Caco-2 (cell line): ENCODE measurements at regions not wholly inside any gene's neighbourhood (a gene's known extent, or its start where the extent isn't known, plus 50 kb on each side); places are given as distances from the start of the nearest gene placed in this dataset.

Experiments used
- BruUV-seq: library from RNA; stranded (reverse); fragments of 400-500 nt; replicated peaks from 2 replicates; lab custom pipeline; 2021; lab: Mats Ljungman, UMichigan
- CTCF ChIA-PET: fragments of 300-600 bp; sonication (Branson Sonifier 250); formaldehyde crosslinking; loops from one replicate; lab custom pipeline; 2022; ENCODE audit warnings: antibody characterized with exemption; lab: Charles Lee
- POLR2A ChIA-PET: fragments of 300-600 bp; sonication (Branson Sonifier 250); formaldehyde crosslinking; loops from one replicate; lab custom pipeline; 2022; ENCODE audit warnings: antibody characterized with exemption; lab: Charles Lee
- DNase-seq, 2 experiments: peaks; one replicate each; pipeline versions ENCODE4 v3.0.0 to v3.0.0-alpha.2; 2020 to 2022
- H3K27me3 ChIP-seq: replicated peaks from 2 replicates; pipeline ENCODE4 v1.6.0; 2011; ENCODE audit warnings: low read length; ENCODE audit not compliant: control insufficient read depth, insufficient read depth
- H3K36me3 ChIP-seq: 2 replicates; pipeline ENCODE4 v1.5.1; 2011; ENCODE audit warnings: low read length; ENCODE audit not compliant: control insufficient read depth, insufficient read depth
- H3K4me1 ChIP-seq: fragments of 250-450 bp; sonication (Bioruptor Pico); 2 replicates; pipeline ENCODE4 v1.5.1; 2020; ENCODE audit warnings: mild to moderate bottlenecking
- H3K4me3 ChIP-seq: 2 replicates; pipeline ENCODE4 v1.5.1; 2011; ENCODE audit warnings: low read depth, mild to moderate bottlenecking, control low read depth, low read length
- H3K9me3 ChIP-seq: fragments of 250-450 bp; sonication (Bioruptor Pico); 2 replicates; pipeline ENCODE4 v1.5.1; 2020; ENCODE audit warnings: mild to moderate bottlenecking, moderate library complexity
- H3K27ac Mint-ChIP-seq: one replicate; pipeline ENCODE4 v1.8.0; 2022; ENCODE audit warnings: mixed read lengths; ENCODE audit not compliant: unreplicated experiment
- H3K27me3 Mint-ChIP-seq: one replicate; pipeline ENCODE4 v1.8.0; 2022; ENCODE audit warnings: mixed read lengths; ENCODE audit not compliant: insufficient read depth, unreplicated experiment
- H3K36me3 Mint-ChIP-seq: one replicate; pipeline ENCODE4 v1.8.0; 2022; ENCODE audit warnings: mild to moderate bottlenecking, mixed read lengths; ENCODE audit not compliant: insufficient read depth, unreplicated experiment
- H3K4me1 Mint-ChIP-seq: one replicate; pipeline ENCODE4 v1.8.0; 2022; ENCODE audit warnings: low read depth, mixed read lengths; ENCODE audit not compliant: unreplicated experiment
- H3K4me3 Mint-ChIP-seq: one replicate; pipeline ENCODE4 v1.8.0; 2022; ENCODE audit warnings: mild to moderate bottlenecking, moderate library complexity, mixed read lengths; ENCODE audit not compliant: unreplicated experiment
- H3K9me3 Mint-ChIP-seq: one replicate; pipeline ENCODE4 v1.8.0; 2022; ENCODE audit warnings: mixed read lengths; ENCODE audit not compliant: unreplicated experiment
- CTCF ChIP-seq, 2 experiments: fragments of 200-600 bp in 1 of 2; IDR thresholded peaks; 1 replicate in 1 of 2; 2 replicates in 1 of 2; pipeline versions ENCODE4 v1.5.1 to v1.8.0; 2011 to 2022; ENCODE audit warnings: antibody characterized with exemption in 1 of 2, control low read depth in 1 of 2, inconsistent platforms in 1 of 2, low read depth in 1 of 2, low read length in 1 of 2, mild to moderate bottlenecking in 1 of 2, moderate library complexity in 1 of 2; ENCODE audit not compliant: insufficient read depth in 1 of 2, severe bottlenecking in 1 of 2, unreplicated experiment in 1 of 2
- intact Hi-C: fragments of 100-400 bp; cut with micrococcal nuclease; formaldehyde crosslinking; loops from one replicate; pipeline ENCODE4 v1.10.0; 2022; ENCODE audit not compliant: unreplicated experiment

GRCh38 chr2:222783592-222783991 lies 77.2 kb upstream of the ACSL3 start:
- ChIA-PET CTCF (interaction anchor here (0.6 to 1.2 kb wide), 2 partner anchors 85 to 120 kb away, joined by 4 read pairs; no protein-coding TSS in a partner anchor), POLR2A (no interaction called here)
- no peaks in the 10 kb centered on the region for H3K27me3 Mint-ChIP-seq
- DNase-seq = peak in 1 of 2 experiments; percentile 57
- intact Hi-C loops = no loop called here
- H3K36me3 ChIP-seq = no peaks in the 10 kb centered on the region
- no peak overlapping the region for H3K4me3 Mint-ChIP-seq
- peaks cover 20% of the 10 kb centered on the region for H3K4me1 ChIP-seq
- H3K36me3 Mint-ChIP-seq = no peaks in the 10 kb centered on the region
- H3K27me3 ChIP-seq = no peaks in the 10 kb centered on the region
- BruUV-seq = no TSS peak
- TF ChIP-seq CTCF (IDR thresholded peaks at IDR 0.05; ENCODE audit: insufficient read depth in 1 of 2, low read depth in 1 of 2, low read length in 1 of 2, severe bottlenecking in 1 of 2, unreplicated experiment in 1 of 2) = no peak
- no peak overlapping the region for H3K27ac Mint-ChIP-seq
- H3K4me1 Mint-ChIP-seq = peaks cover 17% of the 10 kb centered on the region
- no peak overlapping the region for H3K4me3 ChIP-seq
- H3K9me3 Mint-ChIP-seq = peaks cover 41% of the 10 kb centered on the region
- H3K9me3 ChIP-seq = peaks cover 2% of the 10 kb centered on the region; the same call in 1 of the 2 replicates

GRCh38 chr2:222790932-222791331 lies 69.9 kb upstream of the ACSL3 start:
- peaks cover 10% of the 10 kb centered on the region for H3K9me3 Mint-ChIP-seq
- intact Hi-C loops = no loop called here

GRCh38 chr2:222792001-222792611 lies 68.7 kb upstream of the ACSL3 start:
- intact Hi-C loops = no loop called here
- Mint-ChIP-seq H3K36me3 (no peaks in the 10 kb centered on the region), H3K4me3 (no peak overlapping the region), H3K4me1 (peaks cover 40% of the 10 kb centered on the region), H3K27me3 (no peaks in the 10 kb centered on the region), H3K9me3 (no peaks in the 10 kb centered on the region), H3K27ac (no peak overlapping the region)
- DNase-seq = no peak
- POLR2A ChIA-PET = no interaction called here
- CTCF ChIA-PET = interaction anchor here (0.5 kb wide), 1 partner anchor 1068 kb away, joined by 5 read pairs; no protein-coding TSS in a partner anchor
- TF ChIP-seq CTCF (IDR thresholded peaks at IDR 0.05; ENCODE audit: insufficient read depth in 1 of 2, low read depth in 1 of 2, low read length in 1 of 2, severe bottlenecking in 1 of 2, unreplicated experiment in 1 of 2) = no peak
- no peak overlapping the region for H3K4me3 ChIP-seq
- peaks cover 42% of the 10 kb centered on the region for H3K4me1 ChIP-seq
- BruUV-seq = no TSS peak
- no peaks in the 10 kb centered on the region for H3K36me3 ChIP-seq
- no peaks in the 10 kb centered on the region for H3K27me3 ChIP-seq
- no peaks in the 10 kb centered on the region for H3K9me3 ChIP-seq

More at GRCh38 chr2:222790932-222791331, 69.9 kb upstream of the ACSL3 start:
- Mint-ChIP-seq H3K27ac (no peak overlapping the region), H3K4me1 (peaks cover 30% of the 10 kb centered on the region), H3K4me3 (no peak overlapping the region), H3K27me3 (no peaks in the 10 kb centered on the region), H3K36me3 (no peaks in the 10 kb centered on the region)
- Histone ChIP-seq H3K9me3 (no peaks in the 10 kb centered on the region), H3K4me3 (no peak overlapping the region), H3K36me3 (no peaks in the 10 kb centered on the region), H3K4me1 (peaks cover 30% of the 10 kb centered on the region), H3K27me3 (no peaks in the 10 kb centered on the region)
- no peak for DNase-seq
- no peak for TF ChIP-seq CTCF (IDR thresholded peaks at IDR 0.05; ENCODE audit: insufficient read depth in 1 of 2, low read depth in 1 of 2, low read length in 1 of 2, severe bottlenecking in 1 of 2, unreplicated experiment in 1 of 2)
- ChIA-PET CTCF (no interaction called here), POLR2A (no interaction called here)
- BruUV-seq = no TSS peak
